ENCODE measurements at regions not wholly inside any gene's neighbourhood (a gene's known extent, or its start where the extent isn't known, plus 50 kb on each side); places are given as distances from the start of the nearest gene placed in this dataset.

GRCh38 chr2:7573166-7573825 lies 656.1 kb downstream of the RNF144A start:
- TF ChIP-seq CTCF (IDR thresholded peaks at IDR 0.05; ENCODE audit: low read depth, low read length, missing input control) (no peak), REST (IDR thresholded peaks at IDR 0.05) (no peak), RXRA (IDR thresholded peaks at IDR 0.05) (no peak), MAX (IDR thresholded peaks at IDR 0.05) (no peak), TAF1 (conservative IDR thresholded peaks at IDR 0.05) (no peak), SP1 (IDR thresholded peaks at IDR 0.05) (no peak), ATF3 (IDR thresholded peaks at IDR 0.05) (no peak), HNF4G (IDR thresholded peaks at IDR 0.05) (no peak), GABPA (IDR thresholded peaks at IDR 0.05 in 1 of 2, conservative IDR thresholded peaks at IDR 0.05 in 1 of 2) (no peak), RAD21 (IDR thresholded peaks at IDR 0.05) (no peak), YY1 (IDR thresholded peaks at IDR 0.05) (no peak), ZBTB33 (IDR thresholded peaks at IDR 0.05) (no peak), EGR1 (IDR thresholded peaks at IDR 0.05; ENCODE audit: low read depth in 2 of 2) (no peak)
